Ovary (tissue), 3 donors: ENCODE measurements at regions not wholly inside any gene's neighbourhood (a gene's known extent, or its start where the extent isn't known, plus 50 kb on each side); places are given as distances from the start of the nearest gene placed in this dataset.
"Not testable (repeated sequence)": the region's sequence is repeated elsewhere in the genome, so short reads cannot be mapped to it uniquely, and the experiment has no call there.

Experiments used
- CTCF ChIP-seq, 3 donors: fragments of 450-650 bp in 2 of 3; fragments of 200-600 bp in 1 of 3; IDR thresholded peaks; one replicate each; pipeline versions ENCODE4 v1.5.1 to v1.8.0; 2016 to 2022; ENCODE audit warnings: antibody characterized with exemption in 3 of 3, mild to moderate bottlenecking in 1 of 3
- POLR2A ChIP-seq: fragments of 450-650 bp; IDR thresholded peaks from one replicate; pipeline ENCODE4 v1.6.1; 2017; ENCODE audit warnings: antibody characterized with exemption, mild to moderate bottlenecking, moderate library complexity
- donor health status: DM: no; HTN: no; CAD: no.

DNA sequence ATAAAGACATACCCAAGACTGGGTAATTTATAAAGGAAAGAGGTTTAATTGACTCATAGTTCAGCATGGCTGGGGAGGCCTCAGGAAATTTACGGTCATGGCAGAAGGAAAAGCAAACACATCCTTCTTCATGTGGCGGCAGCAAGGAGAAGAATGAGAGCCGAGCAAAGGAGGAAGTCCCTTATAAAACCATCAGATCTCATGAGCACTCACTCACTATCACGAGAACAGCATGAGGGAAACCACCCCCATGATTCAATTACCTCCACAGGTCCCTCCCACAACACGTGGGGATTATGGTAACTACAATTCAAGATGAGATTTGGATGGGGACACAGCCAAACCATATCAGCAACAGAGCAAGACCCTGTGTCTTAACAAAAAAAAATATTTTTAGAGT is 98.8 kb upstream of the UBAC2 start:
- not testable (repeated sequence) for TF ChIP-seq POLR2A; CTCF (IDR thresholded peaks at IDR 0.05)
